OCI-LY1 (cell line): ENCODE measurements at regions not wholly inside any gene's neighbourhood (a gene's known extent, or its start where the extent isn't known, plus 50 kb on each side); places are given as distances from the start of the nearest gene placed in this dataset.

Experiments used
- H2AFZ ChIP-seq: fragments of 200-600 bp; sonication (generic), shearing (Covaris generic); 2 replicates; pipeline ENCODE4 v1.6.0; 2014; ENCODE audit warnings: antibody characterized with exemption, mild to moderate bottlenecking, low read length
- H3F3A ChIP-seq: fragments of 200-600 bp; sonication (generic), shearing (Covaris generic); 2 replicates; pipeline ENCODE4 v1.6.0; 2014; ENCODE audit warnings: mild to moderate bottlenecking, antibody characterized with exemption, low read length, moderate library complexity; ENCODE audit not compliant: insufficient read depth
- H3K27ac ChIP-seq: fragments of 200-600 bp; sonication (generic); 2 replicates; pipeline ENCODE4 v1.5.1; 2014; ENCODE audit warnings: low read length, mixed run types, mild to moderate bottlenecking, low read depth; ENCODE audit not compliant: poor library complexity, severe bottlenecking
- H3K27me3 ChIP-seq: fragments of 200-600 bp; sonication (generic); 2 replicates; pipeline ENCODE4 v1.6.0; 2014; ENCODE audit warnings: antibody characterized with exemption, mild to moderate bottlenecking, low read length, moderate library complexity; ENCODE audit not compliant: insufficient read depth
- H3K36me3 ChIP-seq: fragments of 200-600 bp; sonication (generic); 2 replicates; pipeline ENCODE4 v1.6.1; 2014; ENCODE audit warnings: mild to moderate bottlenecking, antibody characterized with exemption, low read length, moderate library complexity, mixed read lengths; ENCODE audit not compliant: insufficient read depth
- H3K4me1 ChIP-seq: fragments of 200-600 bp; sonication (generic); 2 replicates; pipeline ENCODE4 v1.5.1; 2014; ENCODE audit warnings: mild to moderate bottlenecking, low read length, moderate library complexity; ENCODE audit not compliant: insufficient read depth, severe bottlenecking
- H3K4me2 ChIP-seq: fragments of 200-600 bp; sonication (generic), shearing (Covaris generic); 2 replicates; pipeline ENCODE4 v1.6.1; 2014; ENCODE audit warnings: low read length
- H3K4me3 ChIP-seq: fragments of 200-600 bp; sonication (generic); 2 replicates; pipeline ENCODE4 v1.5.1; 2014; ENCODE audit warnings: low read length, low read depth, mild to moderate bottlenecking, mixed read lengths; ENCODE audit not compliant: poor library complexity, severe bottlenecking
- H3K79me2 ChIP-seq: fragments of 200-600 bp; shearing (Covaris generic); 2 replicates; pipeline ENCODE4 v1.6.1; 2016; ENCODE audit warnings: mixed run types, low read length, mixed read lengths; ENCODE audit not compliant: insufficient read depth
- H3K9ac ChIP-seq: fragments of 200-600 bp; sonication (generic), shearing (Covaris generic); 2 replicates; pipeline ENCODE4 v1.6.1; 2014; ENCODE audit warnings: mild to moderate bottlenecking, low read length, mixed read lengths
- H3K9me2 ChIP-seq: fragments of 200-600 bp; sonication (generic), shearing (Covaris generic); 2 replicates; pipeline ENCODE4 v1.6.1; 2014; ENCODE audit warnings: low read depth, mild to moderate bottlenecking, low read length, mixed read lengths
- H3K9me3 ChIP-seq: fragments of 200-600 bp; shearing (Covaris generic); 2 replicates; pipeline ENCODE4 v1.6.1; 2014; ENCODE audit warnings: low read length, mixed read lengths
- H4K20me1 ChIP-seq: fragments of 200-600 bp; sonication (generic), shearing (Covaris generic); 2 replicates; pipeline ENCODE4 v1.6.0; 2016; ENCODE audit warnings: mild to moderate bottlenecking, low read length; ENCODE audit not compliant: insufficient read depth
- EZH2 ChIP-seq: fragments of 200-600 bp; sonication (generic), shearing (Covaris generic); IDR thresholded peaks from 2 replicates; pipeline ENCODE4 v1.8.0; 2017; ENCODE audit warnings: borderline replicate concordance, mixed run types, mild to moderate bottlenecking, antibody characterized with exemption, low read length, moderate library complexity, mixed read lengths
- TF ChIP-seq, protein P1 (sequence below): fragments of 200-600 bp; sonication (generic), shearing (Covaris generic); IDR thresholded peaks from 2 replicates; pipeline ENCODE4 v1.5.1; 2017; ENCODE audit warnings: mild to moderate bottlenecking, antibody characterized with exemption, low read length, moderate library complexity, mixed read lengths

DNA sequence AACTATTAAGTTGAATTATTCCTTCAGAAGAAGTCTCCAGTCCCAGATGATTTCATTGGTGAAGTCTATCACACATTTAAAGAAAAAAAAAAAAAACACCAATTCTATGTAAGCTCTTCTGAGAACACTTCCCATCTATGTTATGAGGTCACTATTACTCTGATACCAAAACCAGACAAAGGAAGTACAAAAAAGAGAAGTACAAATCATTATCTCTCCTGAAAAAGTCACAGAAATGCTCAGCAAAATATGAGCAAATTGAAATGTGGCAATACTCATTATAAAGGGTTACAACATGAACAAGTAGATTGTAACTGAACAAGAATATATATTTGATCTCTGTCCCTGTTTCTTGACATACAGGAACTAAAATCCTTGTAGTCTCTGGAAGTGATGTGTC is 280.4 kb downstream of the TLE1 start:
- Histone ChIP-seq H3K27ac (no peak overlapping the region), H4K20me1 (no peaks in the 10 kb centered on the region), H3F3A (no peaks in the 10 kb centered on the region), H3K4me2 (no peak overlapping the region), H3K36me3 (no peaks in the 10 kb centered on the region), H3K4me3 (no peak overlapping the region), H2AFZ (no peak overlapping the region), H3K27me3 (no peaks in the 10 kb centered on the region), H3K9me3 (no peaks in the 10 kb centered on the region), H3K4me1 (no peaks in the 10 kb centered on the region), H3K79me2 (no peaks in the 10 kb centered on the region), H3K9me2 (no peaks in the 10 kb centered on the region), H3K9ac (no peak overlapping the region)
- TF ChIP-seq, protein P1, sequence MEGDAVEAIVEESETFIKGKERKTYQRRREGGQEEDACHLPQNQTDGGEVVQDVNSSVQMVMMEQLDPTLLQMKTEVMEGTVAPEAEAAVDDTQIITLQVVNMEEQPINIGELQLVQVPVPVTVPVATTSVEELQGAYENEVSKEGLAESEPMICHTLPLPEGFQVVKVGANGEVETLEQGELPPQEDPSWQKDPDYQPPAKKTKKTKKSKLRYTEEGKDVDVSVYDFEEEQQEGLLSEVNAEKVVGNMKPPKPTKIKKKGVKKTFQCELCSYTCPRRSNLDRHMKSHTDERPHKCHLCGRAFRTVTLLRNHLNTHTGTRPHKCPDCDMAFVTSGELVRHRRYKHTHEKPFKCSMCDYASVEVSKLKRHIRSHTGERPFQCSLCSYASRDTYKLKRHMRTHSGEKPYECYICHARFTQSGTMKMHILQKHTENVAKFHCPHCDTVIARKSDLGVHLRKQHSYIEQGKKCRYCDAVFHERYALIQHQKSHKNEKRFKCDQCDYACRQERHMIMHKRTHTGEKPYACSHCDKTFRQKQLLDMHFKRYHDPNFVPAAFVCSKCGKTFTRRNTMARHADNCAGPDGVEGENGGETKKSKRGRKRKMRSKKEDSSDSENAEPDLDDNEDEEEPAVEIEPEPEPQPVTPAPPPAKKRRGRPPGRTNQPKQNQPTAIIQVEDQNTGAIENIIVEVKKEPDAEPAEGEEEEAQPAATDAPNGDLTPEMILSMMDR = no peak
- TF ChIP-seq EZH2 = no peak

DNA sequence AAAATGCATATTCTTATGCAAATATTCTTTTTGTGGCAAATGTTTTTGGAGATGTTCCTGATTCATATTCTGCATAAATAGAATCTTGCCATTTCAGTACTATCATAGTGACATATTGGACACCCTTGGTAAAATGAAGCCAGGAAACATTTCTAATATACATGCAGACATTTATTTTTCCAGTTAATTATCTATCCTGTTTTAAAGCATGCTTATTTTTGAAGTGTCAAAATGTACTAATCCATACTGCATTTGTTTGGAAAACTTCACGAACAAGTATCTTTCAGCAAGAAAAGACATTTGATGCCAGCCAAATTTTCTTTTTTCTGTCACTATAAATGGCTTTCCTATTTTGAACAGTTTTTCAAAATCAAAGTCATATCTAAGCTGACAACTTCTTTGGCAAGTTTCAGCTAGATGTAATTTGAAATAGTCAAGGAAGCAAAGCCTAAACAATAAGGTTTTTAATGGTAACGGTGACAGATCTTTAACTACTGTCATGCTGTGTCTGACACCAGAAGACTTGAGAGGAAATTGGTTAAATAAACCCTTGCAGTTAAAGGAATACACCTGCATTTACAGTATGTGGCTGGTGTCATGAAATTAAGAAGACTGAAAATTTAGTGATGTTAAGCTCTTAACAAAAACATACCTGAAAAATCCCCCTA is 284.3 kb downstream of the TLE1 start:
- Histone ChIP-seq H3K27me3 (no peaks in the 10 kb centered on the region), H4K20me1 (no peaks in the 10 kb centered on the region), H2AFZ (no peak overlapping the region), H3K9ac (no peak overlapping the region), H3K4me1 (no peaks in the 10 kb centered on the region), H3K9me3 (no peaks in the 10 kb centered on the region), H3K36me3 (no peaks in the 10 kb centered on the region), H3K4me2 (no peak overlapping the region), H3K9me2 (no peaks in the 10 kb centered on the region), H3K27ac (no peak overlapping the region), H3F3A (no peaks in the 10 kb centered on the region), H3K79me2 (no peaks in the 10 kb centered on the region), H3K4me3 (no peak overlapping the region)
- no peak for TF ChIP-seq EZH2
- TF ChIP-seq, protein P1 = no peak

DNA sequence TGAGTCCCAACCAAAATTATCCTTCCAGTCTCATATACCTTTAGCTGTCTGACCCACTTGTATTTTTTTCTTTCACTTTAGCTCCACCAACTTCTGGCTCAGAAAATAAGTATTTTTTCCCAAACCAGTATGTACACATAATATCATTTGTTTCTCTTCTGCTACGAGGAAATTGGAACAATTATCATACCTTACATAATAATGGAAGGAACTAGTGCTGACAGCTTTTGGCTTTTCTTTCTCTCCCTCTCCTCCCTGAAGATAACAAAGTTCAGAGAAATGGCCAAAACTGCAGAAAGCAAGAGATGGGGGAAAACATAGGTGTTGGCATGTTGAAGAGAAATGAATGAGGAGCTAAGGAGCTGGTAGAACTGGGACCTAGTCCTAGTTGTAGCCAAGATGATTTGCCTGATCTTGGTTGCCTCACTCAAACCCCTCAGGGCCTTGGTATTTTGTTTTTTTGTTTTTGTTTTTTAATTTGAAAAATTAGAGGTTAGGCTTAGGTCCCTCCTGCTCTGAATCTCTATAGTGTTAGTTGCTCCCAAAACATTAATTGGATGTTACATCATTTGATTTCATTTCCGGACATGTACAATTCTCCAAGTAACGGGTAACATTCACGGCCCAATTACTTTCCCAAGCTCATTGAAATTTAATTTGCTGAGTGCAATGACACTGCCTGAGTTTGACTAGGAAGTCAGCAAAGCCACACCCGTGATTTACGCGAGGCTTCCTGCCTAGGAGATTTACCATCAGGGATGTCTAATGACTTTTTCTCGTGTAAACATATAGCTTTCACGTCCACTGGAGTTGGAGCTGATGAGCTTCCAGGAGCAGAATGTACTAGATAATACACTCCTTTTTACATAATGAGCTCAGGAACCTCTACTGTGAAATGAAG is 291.6 kb downstream of the TLE1 start:
- H3F3A ChIP-seq = no peaks in the 10 kb centered on the region
- H3K27ac ChIP-seq = no peak overlapping the region
- TF ChIP-seq EZH2 = no peak
- TF ChIP-seq, protein P1 = no peak
- no peaks in the 10 kb centered on the region for H3K79me2 ChIP-seq
- no peak overlapping the region for H3K4me3 ChIP-seq
- no peak overlapping the region for H2AFZ ChIP-seq
- H3K9ac ChIP-seq = no peak overlapping the region
- no peaks in the 10 kb centered on the region for H3K9me3 ChIP-seq
- H3K9me2 ChIP-seq = no peaks in the 10 kb centered on the region
- no peaks in the 10 kb centered on the region for H3K4me1 ChIP-seq
- no peaks in the 10 kb centered on the region; the same call in 1 of the 2 replicates for H3K27me3 ChIP-seq
- no peaks in the 10 kb centered on the region for H4K20me1 ChIP-seq
- H3K36me3 ChIP-seq = no peaks in the 10 kb centered on the region
- H3K4me2 ChIP-seq = no peak overlapping the region
